HG03342 (cell line): ENCODE measurements at regions not wholly inside any gene's neighbourhood (a gene's known extent, or its start where the extent isn't known, plus 50 kb on each side); places are given as distances from the start of the nearest gene placed in this dataset.

Source experiments
- ATAC-seq: cut with Tn5 transposase; IDR thresholded peaks from one replicate; pipeline ENCODE4 v1.9.1; 2021; ENCODE audit warnings: mild to moderate bottlenecking, moderate library complexity; ENCODE audit not compliant: unreplicated experiment

GRCh38 chr16:5884996-5885395, 787.4 kb upstream of the EEF2KMT start:
- no peak for ATAC-seq

- no peak for ATAC-seq
Measured at GRCh38 chr16:5884339-5884738, 786.7 kb upstream of the EEF2KMT start.

GRCh38 chr16:5882087-5882640, 784.6 kb upstream of the EEF2KMT start:
- no peak for ATAC-seq

GRCh38 chr16:5875416-5875815, 777.8 kb upstream of the EEF2KMT start:
- no peak for ATAC-seq

- no peak for ATAC-seq
Measured at GRCh38 chr16:5874899-5875298, 777.3 kb upstream of the EEF2KMT start.

- ATAC-seq = no peak
Measured at GRCh38 chr16:5873221-5873620, 775.6 kb upstream of the EEF2KMT start.

- no peak for ATAC-seq
Measured at GRCh38 chr16:5870886-5871691, 773.5 kb upstream of the EEF2KMT start.

- no peak for ATAC-seq
Measured at GRCh38 chr16:5867250-5867649, 769.7 kb upstream of the EEF2KMT start.

- ATAC-seq = no peak
Measured at GRCh38 chr16:5865236-5865635, 767.6 kb upstream of the EEF2KMT start.

- ATAC-seq = no peak
Measured at GRCh38 chr16:5863071-5863606, 765.5 kb upstream of the EEF2KMT start.

GRCh38 chr16:5862103-5862840, 764.7 kb upstream of the EEF2KMT start:
- no peak for ATAC-seq

- ATAC-seq = no peak
Measured at GRCh38 chr16:5861241-5861640, 763.6 kb upstream of the EEF2KMT start.

- no peak for ATAC-seq
Measured at GRCh38 chr16:5858180-5858579, 760.6 kb upstream of the EEF2KMT start.

- ATAC-seq = no peak
Measured at GRCh38 chr16:5854027-5854426, 756.4 kb upstream of the EEF2KMT start.

- no peak for ATAC-seq
Measured at GRCh38 chr16:5852151-5852550, 754.6 kb upstream of the EEF2KMT start.

- ATAC-seq = no peak
Measured at GRCh38 chr16:5851393-5851982, 753.9 kb upstream of the EEF2KMT start.

- ATAC-seq = no peak
Measured at GRCh38 chr16:5850632-5851392, 753.2 kb upstream of the EEF2KMT start.

- ATAC-seq = no peak
Measured at GRCh38 chr16:5845046-5845445, 747.5 kb upstream of the EEF2KMT start.

GRCh38 chr16:5841974-5842373, 744.4 kb upstream of the EEF2KMT start:
- ATAC-seq = no peak

- ATAC-seq = no peak
Measured at GRCh38 chr16:5838725-5839124, 741.1 kb upstream of the EEF2KMT start.

- no peak for ATAC-seq
Measured at GRCh38 chr16:5838071-5838470, 740.5 kb upstream of the EEF2KMT start.
